ENCODE measurements at regions not wholly inside any gene's neighbourhood (a gene's known extent, or its start where the extent isn't known, plus 50 kb on each side); places are given as distances from the start of the nearest gene placed in this dataset.

- DNase-seq (no peak), ATAC-seq (no peak)
- Histone ChIP-seq H3K9me3 (no peaks in the 10 kb centered on the region), H3K4me3 (no peak overlapping the region), H3K4me1 (no peaks in the 10 kb centered on the region), H3K36me3 (replicated peaks in 1 of 2; ENCODE audit: insufficient read depth in 1 of 2, low read depth in 2 of 2) (no peaks in the 10 kb centered on the region), H3K27me3 (no peaks in the 10 kb centered on the region), H3K27ac (no peak overlapping the region)
- TF ChIP-seq POLR2A (IDR thresholded peaks at IDR 0.05) = no peak
- TF ChIP-seq CTCF (IDR thresholded peaks at IDR 0.05) = no peak
- WGBS, 2 donors = 28 to 33% methylated on average over 3 of the region's 3 CpGs
- intact Hi-C loops (cut with DNase I) = no loop called here
Measured at GRCh38 chr2:84194949-84195644, 264.0 kb downstream of the SUCLG1 start.

- Histone ChIP-seq H3K9me3 (no peaks in the 10 kb centered on the region), H3K27me3 (no peaks in the 10 kb centered on the region), H3K27ac (no peak overlapping the region), H3K4me3 (no peak overlapping the region), H3K4me1 (no peaks in the 10 kb centered on the region), H3K36me3 (replicated peaks in 1 of 2; ENCODE audit: insufficient read depth in 1 of 2, low read depth in 2 of 2) (no peaks in the 10 kb centered on the region)
- 70 to 78% methylated on average over 2 of the region's 2 CpGs for WGBS, 2 donors
- ATAC-seq (no peak), DNase-seq (no peak)
- TF ChIP-seq CTCF (IDR thresholded peaks at IDR 0.05) = no peak
- no peak for TF ChIP-seq POLR2A (IDR thresholded peaks at IDR 0.05)
- intact Hi-C loops (cut with DNase I) = no loop called here
Measured at GRCh38 chr2:84194181-84194580, 264.9 kb downstream of the SUCLG1 start.

- Histone ChIP-seq H3K9me3 (no peaks in the 10 kb centered on the region), H3K27ac (no peak overlapping the region), H3K36me3 (replicated peaks in 1 of 2; ENCODE audit: insufficient read depth in 1 of 2, low read depth in 2 of 2) (no peaks in the 10 kb centered on the region), H3K4me1 (no peaks in the 10 kb centered on the region), H3K27me3 (no peaks in the 10 kb centered on the region), H3K4me3 (no peak overlapping the region)
- ATAC-seq (no peak), DNase-seq (no peak)
- TF ChIP-seq CTCF (IDR thresholded peaks at IDR 0.05) = no peak
- TF ChIP-seq POLR2A (IDR thresholded peaks at IDR 0.05) = no peak
- 46 to 49% methylated on average over 3 of the region's 3 CpGs for WGBS, 2 donors
- intact Hi-C loops (cut with DNase I) = no loop called here
Measured at GRCh38 chr2:84187258-84187657, 271.8 kb downstream of the SUCLG1 start.

DNA sequence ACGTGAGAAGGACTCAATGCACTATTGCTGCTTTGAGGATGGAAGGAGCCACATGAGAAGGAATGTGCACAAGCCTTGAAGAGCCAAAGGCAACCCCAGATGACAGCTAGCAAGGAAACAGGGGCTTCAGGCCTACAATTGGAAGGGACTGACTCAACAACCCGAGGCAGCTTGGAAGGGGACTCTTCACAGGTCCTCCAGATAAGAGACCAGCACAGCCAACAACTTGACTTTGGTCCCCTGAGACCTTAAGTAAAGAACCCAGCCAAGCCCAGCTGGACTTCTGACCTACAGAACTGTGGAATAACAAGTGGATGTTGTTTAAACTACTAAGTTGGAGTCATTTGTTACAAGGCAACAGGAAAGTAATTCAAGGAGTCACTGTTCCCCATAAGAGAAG is 277.2 kb downstream of the SUCLG1 start:
- no peaks in the 10 kb centered on the region for H3K4me1 ChIP-seq
- H3K36me3 ChIP-seq (replicated peaks in 1 of 2; ENCODE audit: insufficient read depth in 1 of 2, low read depth in 2 of 2) = no peaks in the 10 kb centered on the region
- H3K4me3 ChIP-seq = no peak overlapping the region
- DNase-seq (no peak), ATAC-seq (no peak)
- H3K9me3 ChIP-seq = no peaks in the 10 kb centered on the region
- TF ChIP-seq CTCF (IDR thresholded peaks at IDR 0.05) = no peak
- no peak for TF ChIP-seq POLR2A (IDR thresholded peaks at IDR 0.05)
- H3K27ac ChIP-seq = no peak overlapping the region
- WGBS, 2 donors = 58 to 60% methylated on average over 2 of the region's 2 CpGs
- no peaks in the 10 kb centered on the region for H3K27me3 ChIP-seq
- intact Hi-C loops (cut with DNase I) = no loop called here

DNA sequence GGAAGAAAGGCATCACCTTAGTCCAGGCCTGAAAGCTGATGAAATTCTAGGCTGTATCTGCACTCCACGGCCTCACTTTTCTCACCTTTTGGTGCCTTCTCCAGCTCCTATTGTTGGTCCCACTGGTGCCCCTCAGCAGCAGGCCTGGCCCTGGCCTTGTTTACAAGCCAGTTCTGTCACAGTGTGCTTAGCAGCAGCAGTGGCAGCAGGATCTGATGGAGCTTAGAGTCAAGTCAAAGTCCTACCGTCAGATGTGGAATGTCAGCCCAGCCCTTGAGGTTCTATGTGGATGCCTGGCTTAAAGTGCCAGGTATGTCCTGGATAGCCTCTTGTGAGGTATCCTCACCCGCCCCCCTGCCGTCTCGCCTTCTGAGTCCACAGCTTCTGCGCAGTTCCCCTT is 281.3 kb downstream of the SUCLG1 start:
- H3K27ac ChIP-seq = no peak overlapping the region

More for the DNA sequence above, 281.3 kb downstream of the SUCLG1 start:
- ATAC-seq (no peak), DNase-seq (no peak)
- Histone ChIP-seq H3K9me3 (no peaks in the 10 kb centered on the region), H3K4me3 (no peak overlapping the region), H3K27me3 (no peaks in the 10 kb centered on the region), H3K36me3 (replicated peaks in 1 of 2; ENCODE audit: insufficient read depth in 1 of 2, low read depth in 2 of 2) (no peaks in the 10 kb centered on the region), H3K4me1 (no peaks in the 10 kb centered on the region)
- 73 to 80% methylated on average over 6 of the region's 6 CpGs for WGBS, 2 donors
- TF ChIP-seq CTCF (IDR thresholded peaks at IDR 0.05) = no peak
- no peak for TF ChIP-seq POLR2A (IDR thresholded peaks at IDR 0.05)
- intact Hi-C loops (cut with DNase I) = no loop called here

Measured in body of pancreas (tissue), 4 donors.